ENCODE measurements at regions not wholly inside any gene's neighbourhood (a gene's known extent, or its start where the extent isn't known, plus 50 kb on each side); places are given as distances from the start of the nearest gene placed in this dataset.

- no peak overlapping the region for H3K27ac ChIP-seq
- intact Hi-C loops (cut with DNase I; ENCODE audit: low total_unique reads) (no loop called here), in situ Hi-C loops (cut with MboI; ENCODE audit: low pct_ligation_motif_present in 1 of 4, low pct_unique_long_range_greater_than_20kb in 1 of 4, low sequenced_read_pairs in 3 of 4) (no loop called here)
- peaks cover 0 to 4% (median 0%) of the 10 kb centered on the region in 4 donors for H3K4me1 ChIP-seq
- no peaks in the 10 kb centered on the region for H3K27me3 ChIP-seq
- DNase-seq: no peak
- no peaks in the 10 kb centered on the region for H3K36me3 ChIP-seq
- no peak for TF ChIP-seq POLR2AphosphoS5 (IDR thresholded peaks at IDR 0.05)
- no peak for TF ChIP-seq EP300 (IDR thresholded peaks at IDR 0.05; ENCODE audit: low read depth)
- no peak for TF ChIP-seq POLR2A (IDR thresholded peaks at IDR 0.05)
- TF ChIP-seq CTCF (IDR thresholded peaks at IDR 0.05): no peak
- 91 to 92% methylated on average over 2 to 8 of the region's 8 CpGs for WGBS, 2 donors (ENCODE audit: low coverage in 1 of 2)
- no peaks in the 10 kb centered on the region for H3K9me3 ChIP-seq
- H3K4me3 ChIP-seq: no peak overlapping the region
These were observed 140.2 kb upstream of the NDUFV2 start for GRCh38 chr18:8962192-8962779.

DNA sequence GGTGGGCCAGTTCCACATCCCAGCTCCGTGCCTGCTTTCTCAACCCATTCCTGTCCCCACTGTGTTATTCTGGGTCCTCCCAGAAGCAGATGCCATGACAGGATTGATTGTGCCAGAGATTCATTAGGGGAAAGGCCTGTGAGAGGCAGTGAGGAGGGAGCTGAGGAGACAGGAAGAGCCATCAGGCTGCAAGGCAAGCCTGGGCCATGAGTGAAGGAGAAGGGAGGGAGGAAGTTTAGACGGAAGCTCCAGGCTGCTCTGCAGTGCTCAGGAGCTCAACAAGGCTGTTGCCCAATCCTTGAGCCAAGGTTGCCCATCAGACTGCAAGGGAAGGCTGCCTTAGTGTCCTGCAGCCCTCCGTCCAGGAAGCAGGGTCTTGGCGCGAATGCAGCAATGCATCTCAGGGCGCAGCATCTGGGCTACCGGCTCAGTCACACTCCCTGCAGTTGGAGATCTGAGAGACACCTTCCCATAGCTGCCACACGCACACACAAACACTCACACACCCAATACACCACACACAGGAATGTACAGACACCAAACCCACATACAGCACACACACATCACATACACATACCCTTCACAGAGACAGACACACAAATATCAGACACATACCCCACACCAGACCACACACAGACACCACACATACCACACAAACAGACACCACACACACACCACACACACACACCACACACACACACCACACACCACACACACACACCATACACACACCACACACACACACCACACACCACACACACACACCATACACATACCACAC, 139.5 kb upstream of the NDUFV2 start:
- intact Hi-C loops (cut with DNase I; ENCODE audit: low total_unique reads): no loop called here
- in situ Hi-C loops (cut with MboI; ENCODE audit: low pct_ligation_motif_present in 1 of 4, low pct_unique_long_range_greater_than_20kb in 1 of 4, low sequenced_read_pairs in 3 of 4): no loop called here
- peaks cover 0 to 4% (median 0%) of the 10 kb centered on the region in 4 donors for H3K4me1 ChIP-seq
- H3K9me3 ChIP-seq: no peaks in the 10 kb centered on the region
- no peaks in the 10 kb centered on the region for H3K27me3 ChIP-seq
- no peak overlapping the region for H3K27ac ChIP-seq
- TF ChIP-seq EP300 (IDR thresholded peaks at IDR 0.05; ENCODE audit: low read depth) (no peak), POLR2A (IDR thresholded peaks at IDR 0.05) (no peak), CTCF (IDR thresholded peaks at IDR 0.05) (no peak), POLR2AphosphoS5 (IDR thresholded peaks at IDR 0.05) (no peak)
- H3K36me3 ChIP-seq: no peaks in the 10 kb centered on the region
- 93 to 100% methylated on average over 1 to 7 of the region's 8 CpGs for WGBS, 2 donors (ENCODE audit: low coverage in 1 of 2)
- no peak overlapping the region for H3K4me3 ChIP-seq
- no peak for DNase-seq

DNA sequence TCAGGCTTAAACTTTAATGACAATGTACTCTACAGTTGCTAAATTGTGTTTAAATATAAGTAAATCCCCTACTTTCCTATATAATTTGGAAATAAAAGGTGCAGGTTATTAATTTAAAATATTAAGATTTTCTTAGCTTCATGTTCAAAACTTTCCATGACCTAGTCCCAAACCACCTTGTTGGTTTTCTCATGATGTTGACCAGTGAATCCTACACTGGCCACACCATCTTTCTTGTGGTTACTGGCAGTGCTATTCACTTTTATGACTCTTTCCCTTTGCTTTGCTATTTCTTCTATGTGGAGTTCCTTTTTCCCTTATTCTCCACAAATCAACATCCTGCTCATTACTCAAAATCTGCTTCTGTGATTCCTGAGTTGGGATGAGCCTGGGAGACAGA, 138.6 kb upstream of the NDUFV2 start:
- no peak for DNase-seq
- Histone ChIP-seq H3K27ac (no peak overlapping the region), H3K27me3 (no peaks in the 10 kb centered on the region), H3K36me3 (no peaks in the 10 kb centered on the region), H3K9me3 (no peaks in the 10 kb centered on the region), H3K4me1 (peaks cover 0 to 4% (median 0%) of the 10 kb centered on the region in 4 donors), H3K4me3 (no peak overlapping the region)
- in situ Hi-C loops (cut with MboI; ENCODE audit: low pct_ligation_motif_present in 1 of 4, low pct_unique_long_range_greater_than_20kb in 1 of 4, low sequenced_read_pairs in 3 of 4): no loop called here
- TF ChIP-seq POLR2A (IDR thresholded peaks at IDR 0.05) (no peak), CTCF (IDR thresholded peaks at IDR 0.05) (no peak), EP300 (IDR thresholded peaks at IDR 0.05; ENCODE audit: low read depth) (no peak), POLR2AphosphoS5 (IDR thresholded peaks at IDR 0.05) (no peak)
- intact Hi-C loops (cut with DNase I; ENCODE audit: low total_unique reads): no loop called here

DNA sequence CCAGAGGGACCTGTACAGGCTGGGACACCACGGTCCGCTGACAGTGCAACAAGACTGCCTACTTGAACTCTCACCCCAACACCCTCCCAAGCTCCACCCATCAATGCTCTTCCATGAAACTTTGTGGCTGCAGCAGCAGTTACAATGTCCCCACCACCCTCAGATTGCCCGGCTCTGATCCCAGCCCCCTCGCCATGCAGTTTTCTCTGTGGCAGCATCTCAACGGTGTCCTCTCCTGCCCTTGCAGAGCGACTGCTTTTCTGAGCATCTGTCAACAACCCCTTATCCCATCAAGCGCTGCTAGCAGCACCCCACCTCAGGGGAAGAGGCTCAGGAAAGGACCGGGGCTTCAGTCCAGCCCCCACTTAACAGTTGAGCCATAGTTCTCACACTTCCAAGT, 137.1 kb upstream of the NDUFV2 start:
- no peak for TF ChIP-seq EP300 (IDR thresholded peaks at IDR 0.05; ENCODE audit: low read depth)
- no peak for TF ChIP-seq CTCF (IDR thresholded peaks at IDR 0.05)
- no peak for TF ChIP-seq POLR2A (IDR thresholded peaks at IDR 0.05)
- no peak for TF ChIP-seq POLR2AphosphoS5 (IDR thresholded peaks at IDR 0.05)
- Histone ChIP-seq H3K27me3 (no peaks in the 10 kb centered on the region), H3K4me3 (no peak overlapping the region), H3K27ac (no peak overlapping the region), H3K9me3 (no peaks in the 10 kb centered on the region), H3K4me1 (peaks cover 0 to 3% (median 0%) of the 10 kb centered on the region in 4 donors), H3K36me3 (no peaks in the 10 kb centered on the region)
- WGBS, 2 donors (ENCODE audit: low coverage in 1 of 2): 92% methylated on average over 8 of the region's 8 CpGs; no CpG with 5 or more reads in 1 of the 2 donors
- DNase-seq: no peak
- in situ Hi-C loops (cut with MboI; ENCODE audit: low pct_ligation_motif_present in 1 of 4, low pct_unique_long_range_greater_than_20kb in 1 of 4, low sequenced_read_pairs in 3 of 4) (no loop called here), intact Hi-C loops (cut with DNase I; ENCODE audit: low total_unique reads) (no loop called here)

Data from transverse colon (tissue), 4 donors.